BLaER1 (cell line): ENCODE measurements at regions not wholly inside any gene's neighbourhood (a gene's known extent, or its start where the extent isn't known, plus 50 kb on each side); places are given as distances from the start of the nearest gene placed in this dataset.

ENCODE experiments used
- H3K27ac ChIP-seq: shearing (Covaris generic); formaldehyde crosslinking; 2 replicates; pipeline ENCODE4 v1.8.1; 2022
- H3K27me3 ChIP-seq: shearing (Covaris generic); formaldehyde crosslinking; 2 replicates; pipeline ENCODE4 v1.8.1; 2022
- H3K36me3 ChIP-seq: shearing (Covaris generic); formaldehyde crosslinking; 2 replicates; pipeline ENCODE4 v1.8.1; 2022
- H3K4me1 ChIP-seq: shearing (Covaris generic); formaldehyde crosslinking; 2 replicates; pipeline ENCODE4 v1.8.1; 2022
- H3K4me2 ChIP-seq: shearing (Covaris generic); formaldehyde crosslinking; 2 replicates; pipeline ENCODE4 v1.8.1; 2022
- H3K4me3 ChIP-seq: shearing (Covaris generic); formaldehyde crosslinking; 2 replicates; pipeline ENCODE4 v1.8.1; 2022
- H3K9ac ChIP-seq: shearing (Covaris generic); formaldehyde crosslinking; 2 replicates; pipeline ENCODE4 v1.8.1; 2022
- H3K9me3 ChIP-seq: shearing (Covaris generic); formaldehyde crosslinking; 2 replicates; pipeline ENCODE4 v1.8.1; 2022
- H4K20me1 ChIP-seq: shearing (Covaris generic); formaldehyde crosslinking; 2 replicates; pipeline ENCODE4 v1.8.1; 2022
- Cebpa-rat ChIP-seq: shearing (Covaris generic); IDR thresholded peaks from 2 replicates; pipeline ENCODE4 v1.8.1; 2022

GRCh38 chr6:163962627-163963117 is 548.2 kb downstream of the QKI start:
- no peak for TF ChIP-seq Cebpa-rat
- Histone ChIP-seq H3K4me2 (no peak overlapping the region), H3K9ac (no peak overlapping the region), H3K4me3 (no peak overlapping the region), H4K20me1 (no peaks in the 10 kb centered on the region), H3K27ac (no peak overlapping the region), H3K36me3 (no peaks in the 10 kb centered on the region), H3K9me3 (no peaks in the 10 kb centered on the region), H3K27me3 (no peaks in the 10 kb centered on the region), H3K4me1 (no peaks in the 10 kb centered on the region)

GRCh38 chr6:163960128-163960527 is 545.6 kb downstream of the QKI start:
- no peaks in the 10 kb centered on the region for H4K20me1 ChIP-seq
- no peak overlapping the region for H3K4me3 ChIP-seq
- no peak overlapping the region for H3K4me2 ChIP-seq
- no peaks in the 10 kb centered on the region for H3K4me1 ChIP-seq
- H3K9ac ChIP-seq: no peak overlapping the region
- no peaks in the 10 kb centered on the region for H3K9me3 ChIP-seq
- H3K27ac ChIP-seq: no peak overlapping the region
- H3K27me3 ChIP-seq: no peaks in the 10 kb centered on the region
- TF ChIP-seq Cebpa-rat: no peak
- no peaks in the 10 kb centered on the region for H3K36me3 ChIP-seq

- H3K27ac ChIP-seq: no peak overlapping the region
- H3K4me2 ChIP-seq: no peak overlapping the region
- no peak for TF ChIP-seq Cebpa-rat
Measured at GRCh38 chr6:163958646-163959045, 544.1 kb downstream of the QKI start.

GRCh38 chr6:163956571-163957407 is 542.3 kb downstream of the QKI start:
- Histone ChIP-seq H3K9me3 (no peaks in the 10 kb centered on the region), H4K20me1 (no peaks in the 10 kb centered on the region), H3K27me3 (no peaks in the 10 kb centered on the region), H3K4me2 (no peak overlapping the region), H3K4me1 (no peaks in the 10 kb centered on the region), H3K4me3 (no peak overlapping the region), H3K27ac (no peak overlapping the region), H3K9ac (no peak overlapping the region), H3K36me3 (no peaks in the 10 kb centered on the region)
- no peak for TF ChIP-seq Cebpa-rat

More at GRCh38 chr6:163958646-163959045, 544.1 kb downstream of the QKI start:
- Histone ChIP-seq H3K4me3 (no peak overlapping the region), H3K9ac (no peak overlapping the region), H3K36me3 (no peaks in the 10 kb centered on the region), H3K27me3 (no peaks in the 10 kb centered on the region), H4K20me1 (no peaks in the 10 kb centered on the region), H3K9me3 (no peaks in the 10 kb centered on the region), H3K4me1 (no peaks in the 10 kb centered on the region)

GRCh38 chr6:163955756-163956155 is 541.2 kb downstream of the QKI start:
- Histone ChIP-seq H3K36me3 (no peaks in the 10 kb centered on the region), H3K9ac (no peak overlapping the region), H3K4me1 (no peaks in the 10 kb centered on the region), H3K9me3 (no peaks in the 10 kb centered on the region), H3K27ac (no peak overlapping the region), H3K4me3 (no peak overlapping the region), H4K20me1 (no peaks in the 10 kb centered on the region), H3K27me3 (no peaks in the 10 kb centered on the region), H3K4me2 (no peak overlapping the region)
- TF ChIP-seq Cebpa-rat: no peak

GRCh38 chr6:163955096-163955495 is 540.6 kb downstream of the QKI start:
- no peak overlapping the region for H3K4me2 ChIP-seq
- TF ChIP-seq Cebpa-rat: no peak
- no peak overlapping the region for H3K27ac ChIP-seq

GRCh38 chr6:163954088-163954775 is 539.7 kb downstream of the QKI start:
- no peak for TF ChIP-seq Cebpa-rat
- no peaks in the 10 kb centered on the region for H3K9me3 ChIP-seq
- H3K36me3 ChIP-seq: no peaks in the 10 kb centered on the region
- no peak overlapping the region for H3K4me3 ChIP-seq
- no peaks in the 10 kb centered on the region for H4K20me1 ChIP-seq
- no peaks in the 10 kb centered on the region for H3K4me1 ChIP-seq
- no peak overlapping the region for H3K4me2 ChIP-seq
- no peak overlapping the region for H3K27ac ChIP-seq
- no peaks in the 10 kb centered on the region for H3K27me3 ChIP-seq
- no peak overlapping the region for H3K9ac ChIP-seq

More at GRCh38 chr6:163955096-163955495, 540.6 kb downstream of the QKI start:
- Histone ChIP-seq H3K27me3 (no peaks in the 10 kb centered on the region), H3K36me3 (no peaks in the 10 kb centered on the region), H3K9me3 (no peaks in the 10 kb centered on the region), H4K20me1 (no peaks in the 10 kb centered on the region), H3K4me3 (no peak overlapping the region), H3K9ac (no peak overlapping the region), H3K4me1 (no peaks in the 10 kb centered on the region)

GRCh38 chr6:163952005-163952404 is 537.5 kb downstream of the QKI start:
- Histone ChIP-seq H3K27me3 (no peaks in the 10 kb centered on the region), H3K4me1 (no peaks in the 10 kb centered on the region), H3K27ac (no peak overlapping the region), H3K4me3 (no peak overlapping the region), H3K36me3 (no peaks in the 10 kb centered on the region), H3K4me2 (no peak overlapping the region), H3K9me3 (no peaks in the 10 kb centered on the region), H3K9ac (no peak overlapping the region), H4K20me1 (no peaks in the 10 kb centered on the region)
- TF ChIP-seq Cebpa-rat: no peak

GRCh38 chr6:163951326-163951725 is 536.8 kb downstream of the QKI start:
- Histone ChIP-seq H4K20me1 (no peaks in the 10 kb centered on the region), H3K4me2 (no peak overlapping the region), H3K9me3 (no peaks in the 10 kb centered on the region), H3K36me3 (no peaks in the 10 kb centered on the region), H3K27me3 (no peaks in the 10 kb centered on the region), H3K4me3 (no peak overlapping the region), H3K27ac (no peak overlapping the region), H3K9ac (no peak overlapping the region), H3K4me1 (no peaks in the 10 kb centered on the region)
- TF ChIP-seq Cebpa-rat: no peak

- no peak overlapping the region for H3K4me2 ChIP-seq
- H3K4me1 ChIP-seq: no peaks in the 10 kb centered on the region
- H3K9ac ChIP-seq: no peak overlapping the region
- H3K27me3 ChIP-seq: no peaks in the 10 kb centered on the region
- no peaks in the 10 kb centered on the region for H4K20me1 ChIP-seq
- no peak overlapping the region for H3K4me3 ChIP-seq
- H3K9me3 ChIP-seq: no peaks in the 10 kb centered on the region
- H3K27ac ChIP-seq: no peak overlapping the region
- TF ChIP-seq Cebpa-rat: no peak
- H3K36me3 ChIP-seq: no peaks in the 10 kb centered on the region
Measured at GRCh38 chr6:163950159-163950558, 535.6 kb downstream of the QKI start.
